Activated T-helper 1 cell treated with anti-CD3 and anti-CD28 coated beads, Interleukin-12 subunit alpha, Interleukin-12 subunit beta, Interleukin-2, Interleukin-4 antibody, amounts not matched to agents 30 ng/mL and 10 ng/mL and 1 ng/mL, durations not matched to agents 14 hours and 24 hours and 36 hours (primary cell): ENCODE measurements at regions not wholly inside any gene's neighbourhood (a gene's known extent, or its start where the extent isn't known, plus 50 kb on each side); places are given as distances from the start of the nearest gene placed in this dataset.

Source experiments
- DNase-seq: peaks from one replicate; pipeline ENCODE4 v3.0.0; 2021; ENCODE audit warnings: low spot score
- H3K27ac Mint-ChIP-seq: one replicate; pipeline ENCODE4 v1.8.0; 2021; ENCODE audit warnings: mild to moderate bottlenecking, mixed read lengths
- H3K27me3 Mint-ChIP-seq: one replicate; pipeline ENCODE4 v1.8.0; 2022; ENCODE audit warnings: mild to moderate bottlenecking, moderate library complexity, mixed read lengths; ENCODE audit not compliant: insufficient read depth
- H3K36me3 Mint-ChIP-seq: one replicate; pipeline ENCODE4 v1.8.0; 2021; ENCODE audit warnings: low read depth, mixed read lengths
- H3K4me1 Mint-ChIP-seq: one replicate; pipeline ENCODE4 v1.8.0; 2021; ENCODE audit warnings: low read depth, mixed read lengths
- H3K4me3 Mint-ChIP-seq: one replicate; pipeline ENCODE4 v1.8.0; 2021; ENCODE audit warnings: mild to moderate bottlenecking, moderate library complexity, mixed read lengths
- H3K9me3 Mint-ChIP-seq: one replicate; pipeline ENCODE4 v1.8.0; 2021; ENCODE audit warnings: mixed read lengths
- intact Hi-C: fragments of 100-400 bp; cut with micrococcal nuclease; formaldehyde crosslinking; loops from one replicate; pipeline ENCODE4 v1.15.1; 2024

GRCh38 chr11:119979701-119980100 lies 158.2 kb downstream of the TRIM29 start:
- DNase-seq, result no peak
- Mint-ChIP-seq H3K9me3 (no peaks in the 10 kb centered on the region), H3K4me3 (no peak overlapping the region), H3K27me3 (peaks cover 4% of the 10 kb centered on the region), H3K4me1 (no peaks in the 10 kb centered on the region), H3K36me3 (no peaks in the 10 kb centered on the region), H3K27ac (no peak overlapping the region)
- intact Hi-C loops, result no loop called here

GRCh38 chr11:119978696-119979095 lies 159.2 kb downstream of the TRIM29 start:
- no peak overlapping the region for H3K4me3 Mint-ChIP-seq
- intact Hi-C loops, result no loop called here
- no peaks in the 10 kb centered on the region for H3K4me1 Mint-ChIP-seq
- H3K27me3 Mint-ChIP-seq, result peaks cover 4% of the 10 kb centered on the region
- H3K9me3 Mint-ChIP-seq, result no peaks in the 10 kb centered on the region
- no peak overlapping the region for H3K27ac Mint-ChIP-seq
- no peak for DNase-seq
- H3K36me3 Mint-ChIP-seq, result no peaks in the 10 kb centered on the region

GRCh38 chr11:119977881-119978280 lies 160.0 kb downstream of the TRIM29 start:
- Mint-ChIP-seq H3K27ac (no peak overlapping the region), H3K4me1 (no peaks in the 10 kb centered on the region), H3K4me3 (no peak overlapping the region), H3K27me3 (peaks cover 4% of the 10 kb centered on the region), H3K9me3 (no peaks in the 10 kb centered on the region), H3K36me3 (no peaks in the 10 kb centered on the region)
- no peak for DNase-seq
- intact Hi-C loops, result no loop called here

- intact Hi-C loops, result no loop called here
- Mint-ChIP-seq H3K27ac (no peak overlapping the region), H3K36me3 (no peaks in the 10 kb centered on the region), H3K9me3 (no peaks in the 10 kb centered on the region), H3K4me3 (no peak overlapping the region), H3K4me1 (no peaks in the 10 kb centered on the region), H3K27me3 (peaks cover 4% of the 10 kb centered on the region)
- no peak for DNase-seq
These were observed 160.4 kb downstream of the TRIM29 start for GRCh38 chr11:119977561-119977860.

- Mint-ChIP-seq H3K4me3 (no peak overlapping the region), H3K4me1 (no peaks in the 10 kb centered on the region), H3K36me3 (no peaks in the 10 kb centered on the region), H3K9me3 (no peaks in the 10 kb centered on the region), H3K27me3 (peaks cover 4% of the 10 kb centered on the region), H3K27ac (no peak overlapping the region)
- intact Hi-C loops, result no loop called here
- DNase-seq, result no peak
These were observed 160.9 kb downstream of the TRIM29 start for GRCh38 chr11:119976805-119977560.

GRCh38 chr11:119975561-119976152 lies 162.3 kb downstream of the TRIM29 start:
- H3K4me3 Mint-ChIP-seq, result no peak overlapping the region
- H3K4me1 Mint-ChIP-seq, result no peaks in the 10 kb centered on the region
- H3K27me3 Mint-ChIP-seq, result peaks cover 4% of the 10 kb centered on the region
- intact Hi-C loops, result no loop called here
- DNase-seq, result no peak
- no peaks in the 10 kb centered on the region for H3K9me3 Mint-ChIP-seq
- no peaks in the 10 kb centered on the region for H3K36me3 Mint-ChIP-seq
- H3K27ac Mint-ChIP-seq, result no peak overlapping the region

- Mint-ChIP-seq H3K36me3 (no peaks in the 10 kb centered on the region), H3K4me1 (no peaks in the 10 kb centered on the region), H3K4me3 (no peak overlapping the region), H3K27ac (no peak overlapping the region), H3K27me3 (peaks cover 4% of the 10 kb centered on the region), H3K9me3 (no peaks in the 10 kb centered on the region)
- no peak for DNase-seq
- intact Hi-C loops, result no loop called here
These were observed 163.4 kb downstream of the TRIM29 start for GRCh38 chr11:119974467-119974866.

GRCh38 chr11:119974051-119974450 lies 163.9 kb downstream of the TRIM29 start:
- DNase-seq, result no peak
- H3K4me1 Mint-ChIP-seq, result no peaks in the 10 kb centered on the region

GRCh38 chr11:119972281-119972680 lies 165.6 kb downstream of the TRIM29 start:
- no peak for DNase-seq
- Mint-ChIP-seq H3K27ac (no peak overlapping the region), H3K4me3 (no peak overlapping the region), H3K27me3 (peaks cover under 1% of the 10 kb centered on the region), H3K36me3 (no peaks in the 10 kb centered on the region), H3K4me1 (no peaks in the 10 kb centered on the region), H3K9me3 (no peaks in the 10 kb centered on the region)
- intact Hi-C loops, result no loop called here

More at GRCh38 chr11:119974051-119974450, 163.9 kb downstream of the TRIM29 start:
- H3K4me3 Mint-ChIP-seq, result no peak overlapping the region
- H3K27ac Mint-ChIP-seq, result no peak overlapping the region
- intact Hi-C loops, result no loop called here
- peaks cover 4% of the 10 kb centered on the region for H3K27me3 Mint-ChIP-seq
- H3K9me3 Mint-ChIP-seq, result no peaks in the 10 kb centered on the region
- H3K36me3 Mint-ChIP-seq, result no peaks in the 10 kb centered on the region

GRCh38 chr11:119970555-119971304 lies 167.2 kb downstream of the TRIM29 start:
- DNase-seq, result no peak
- Mint-ChIP-seq H3K36me3 (no peaks in the 10 kb centered on the region), H3K9me3 (no peaks in the 10 kb centered on the region), H3K4me1 (no peaks in the 10 kb centered on the region), H3K27ac (no peak overlapping the region), H3K4me3 (no peak overlapping the region), H3K27me3 (no peaks in the 10 kb centered on the region)
- intact Hi-C loops, result no loop called here

- H3K36me3 Mint-ChIP-seq, result no peaks in the 10 kb centered on the region
- no peak for DNase-seq
- intact Hi-C loops, result no loop called here
- H3K27ac Mint-ChIP-seq, result no peak overlapping the region
- H3K4me3 Mint-ChIP-seq, result no peak overlapping the region
- no peaks in the 10 kb centered on the region for H3K4me1 Mint-ChIP-seq
- no peaks in the 10 kb centered on the region for H3K9me3 Mint-ChIP-seq
- peaks cover 9% of the 10 kb centered on the region for H3K27me3 Mint-ChIP-seq
These were observed 173.5 kb downstream of the TRIM29 start for GRCh38 chr11:119964136-119965025.

- no peak for DNase-seq
- Mint-ChIP-seq H3K4me1 (no peaks in the 10 kb centered on the region), H3K36me3 (no peaks in the 10 kb centered on the region), H3K4me3 (no peak overlapping the region), H3K9me3 (no peaks in the 10 kb centered on the region), H3K27me3 (peaks cover 12% of the 10 kb centered on the region), H3K27ac (no peak overlapping the region)
- intact Hi-C loops, result no loop called here
These were observed 180.0 kb downstream of the TRIM29 start for GRCh38 chr11:119957951-119958350.
